Astrocyte (in vitro differentiated cells and primary cell): ENCODE measurements at regions not wholly inside any gene's neighbourhood (a gene's known extent, or its start where the extent isn't known, plus 50 kb on each side); places are given as distances from the start of the nearest gene placed in this dataset.

Source experiments
- DNase-seq: peaks from one replicate; pipeline ENCODE4 v3.0.0-alpha.2; 2010; ENCODE audit warnings: low read depth
- FAIRE-seq: peaks from 2 replicates; lab custom pipeline; 2011; peaks lifted over from hg19 to GRCh38; lab: Jason Lieb, UNC
- H2AFZ ChIP-seq: 2 replicates; pipeline ENCODE4 v1.6.0; 2012; ENCODE audit warnings: low read depth, low read length, inconsistent platforms
- H3K27ac ChIP-seq: 2 replicates; pipeline ENCODE4 v1.5.1; 2011; ENCODE audit warnings: low read depth, low read length, inconsistent platforms
- H3K27me3 ChIP-seq: 2 replicates; pipeline ENCODE4 v1.6.0; 2011; ENCODE audit warnings: low read length, inconsistent platforms; ENCODE audit not compliant: insufficient read depth
- H3K36me3 ChIP-seq: 2 replicates; pipeline ENCODE4 v1.5.1; 2011; ENCODE audit warnings: low read length, inconsistent platforms; ENCODE audit not compliant: insufficient read depth
- H3K4me1 ChIP-seq: 2 replicates; pipeline ENCODE4 v1.5.1; 2011; ENCODE audit warnings: low read length, inconsistent platforms; ENCODE audit not compliant: insufficient read depth
- H3K4me2 ChIP-seq: 2 replicates; pipeline ENCODE4 v1.6.0; 2012; ENCODE audit warnings: low read length, inconsistent platforms
- H3K4me3 ChIP-seq: 2 replicates; pipeline ENCODE4 v1.5.1; 2011; ENCODE audit warnings: low read depth, mild to moderate bottlenecking, low read length, inconsistent platforms; ENCODE audit not compliant: insufficient read depth
- H3K79me2 ChIP-seq: 2 replicates; pipeline ENCODE4 v1.6.0; 2012; ENCODE audit warnings: mild to moderate bottlenecking, low read length, inconsistent platforms; ENCODE audit not compliant: insufficient read depth
- H3K9ac ChIP-seq: 2 replicates; pipeline ENCODE4 v1.6.0; 2012; ENCODE audit warnings: mild to moderate bottlenecking, low read length, inconsistent platforms
- H3K9me3 ChIP-seq: 2 replicates; pipeline ENCODE4 v1.5.1; 2012; ENCODE audit warnings: low read depth, mild to moderate bottlenecking, low read length, inconsistent platforms; ENCODE audit not compliant: insufficient read depth
- H4K20me1 ChIP-seq: 2 replicates; pipeline ENCODE4 v1.6.0; 2012; ENCODE audit warnings: low read length, inconsistent platforms; ENCODE audit not compliant: insufficient read depth
- H3K27ac Mint-ChIP-seq: one replicate; pipeline ENCODE4 v1.8.0; 2021; ENCODE audit warnings: mild to moderate bottlenecking, mixed read lengths; ENCODE audit not compliant: unreplicated experiment
- H3K27me3 Mint-ChIP-seq: one replicate; pipeline ENCODE4 v1.8.0; 2021; ENCODE audit warnings: low read depth, mixed read lengths; ENCODE audit not compliant: unreplicated experiment
- H3K36me3 Mint-ChIP-seq: one replicate; pipeline ENCODE4 v1.8.0; 2021; ENCODE audit warnings: low read depth, mixed read lengths; ENCODE audit not compliant: unreplicated experiment
- H3K4me1 Mint-ChIP-seq: one replicate; pipeline ENCODE4 v1.8.0; 2021; ENCODE audit warnings: low read depth, mixed read lengths; ENCODE audit not compliant: unreplicated experiment
- H3K4me3 Mint-ChIP-seq: one replicate; pipeline ENCODE4 v1.8.0; 2021; ENCODE audit warnings: mild to moderate bottlenecking, moderate library complexity, mixed read lengths; ENCODE audit not compliant: unreplicated experiment
- H3K9me3 Mint-ChIP-seq: one replicate; pipeline ENCODE4 v1.8.0; 2021; ENCODE audit warnings: mild to moderate bottlenecking, mixed read lengths; ENCODE audit not compliant: unreplicated experiment
- CTCF ChIP-seq: IDR thresholded peaks from 2 replicates; pipeline ENCODE4 v1.5.1; 2011; ENCODE audit warnings: low read depth, mild to moderate bottlenecking, inconsistent platforms, low read length, moderate library complexity; ENCODE audit not compliant: insufficient read depth
- EZH2 ChIP-seq: IDR thresholded peaks from 2 replicates; pipeline ENCODE4 v1.6.1; 2012; ENCODE audit warnings: mild to moderate bottlenecking, low read length, inconsistent platforms; ENCODE audit not compliant: insufficient read depth

- no peaks in the 10 kb centered on the region for H3K9me3 ChIP-seq
- Mint-ChIP-seq H3K4me1 (no peaks in the 10 kb centered on the region), H3K27ac (no peak overlapping the region), H3K4me3 (no peak overlapping the region), H3K36me3 (no peaks in the 10 kb centered on the region), H3K9me3 (no peaks in the 10 kb centered on the region), H3K27me3 (peaks cover 15% of the 10 kb centered on the region)
- DNase-seq: no peak
- H3K9ac ChIP-seq: no peak overlapping the region
- H3K27me3 ChIP-seq: no peaks in the 10 kb centered on the region
- FAIRE-seq: no peak
- H3K27ac ChIP-seq: no peak overlapping the region
- TF ChIP-seq CTCF: no peak
- TF ChIP-seq EZH2: no peak
- H3K36me3 ChIP-seq: no peaks in the 10 kb centered on the region
- H4K20me1 ChIP-seq: no peaks in the 10 kb centered on the region
- no peaks in the 10 kb centered on the region for H3K4me1 ChIP-seq
- no peak overlapping the region for H2AFZ ChIP-seq
- H3K4me2 ChIP-seq: no peak overlapping the region
- H3K79me2 ChIP-seq: no peaks in the 10 kb centered on the region
- H3K4me3 ChIP-seq: no peak overlapping the region
These were observed 368.9 kb upstream of the ASIC2 start for GRCh38 chr17:33661975-33662374.

GRCh38 chr17:33664116-33664840 lies 371.2 kb upstream of the ASIC2 start:
- Histone ChIP-seq H3K4me3 (no peak overlapping the region), H3K36me3 (no peaks in the 10 kb centered on the region), H2AFZ (no peak overlapping the region), H3K4me2 (no peak overlapping the region), H3K27me3 (no peaks in the 10 kb centered on the region), H3K9me3 (no peaks in the 10 kb centered on the region), H4K20me1 (no peaks in the 10 kb centered on the region), H3K4me1 (no peaks in the 10 kb centered on the region), H3K9ac (no peak overlapping the region), H3K27ac (no peak overlapping the region), H3K79me2 (no peaks in the 10 kb centered on the region)
- H3K9me3 Mint-ChIP-seq: no peaks in the 10 kb centered on the region
- TF ChIP-seq CTCF: no peak
- no peak for TF ChIP-seq EZH2
- DNase-seq (no peak), FAIRE-seq (no peak)
- H3K27me3 Mint-ChIP-seq: peaks cover 13% of the 10 kb centered on the region
- no peaks in the 10 kb centered on the region for H3K4me1 Mint-ChIP-seq
- no peak overlapping the region for H3K27ac Mint-ChIP-seq
- H3K4me3 Mint-ChIP-seq: no peak overlapping the region
- H3K36me3 Mint-ChIP-seq: no peaks in the 10 kb centered on the region

- Histone ChIP-seq H2AFZ (no peak overlapping the region), H3K36me3 (no peaks in the 10 kb centered on the region), H3K27me3 (no peaks in the 10 kb centered on the region), H3K4me2 (no peak overlapping the region), H3K9me3 (no peaks in the 10 kb centered on the region), H3K9ac (no peak overlapping the region), H3K79me2 (no peaks in the 10 kb centered on the region), H4K20me1 (no peaks in the 10 kb centered on the region), H3K4me1 (no peaks in the 10 kb centered on the region), H3K27ac (no peak overlapping the region), H3K4me3 (no peak overlapping the region)
- no peak overlapping the region for H3K4me3 Mint-ChIP-seq
- H3K9me3 Mint-ChIP-seq: peaks cover 1% of the 10 kb centered on the region
- H3K27me3 Mint-ChIP-seq: peaks cover 19% of the 10 kb centered on the region
- FAIRE-seq (no peak), DNase-seq (no peak)
- no peaks in the 10 kb centered on the region for H3K36me3 Mint-ChIP-seq
- no peaks in the 10 kb centered on the region for H3K4me1 Mint-ChIP-seq
- TF ChIP-seq EZH2 (no peak), CTCF (no peak)
- no peak overlapping the region for H3K27ac Mint-ChIP-seq
These were observed 374.0 kb upstream of the ASIC2 start for GRCh38 chr17:33667052-33667509.
